B cell (primary cell): ENCODE measurements at regions not wholly inside any gene's neighbourhood (a gene's known extent, or its start where the extent isn't known, plus 50 kb on each side); places are given as distances from the start of the nearest gene placed in this dataset.

ENCODE experiments used
- ATAC-seq: fragments of 200-7000 bp; cut with Tn5 transposase; one replicate; pipeline ENCODE4 v1.10.0; 2021; ENCODE audit warnings: low read depth, mild to moderate bottlenecking, moderate number of reproducible peaks, moderate library complexity
- CTCF ChIA-PET: fragments of 350-600 bp; sonication (Branson Sonifier 250); formaldehyde crosslinking; loops from one replicate; lab custom pipeline; 2021; ENCODE audit warnings: antibody characterized with exemption, inconsistent platforms; lab: Charles Lee
- POLR2A ChIA-PET: fragments of 350-600 bp; sonication (Branson Sonifier 250); formaldehyde crosslinking; loops from one replicate; lab custom pipeline; 2021; ENCODE audit warnings: antibody characterized with exemption; lab: Charles Lee
- DNase-seq: peaks from one replicate; pipeline ENCODE4 v3.0.0; 2013
- H2AFZ ChIP-seq: 2 replicates; pipeline ENCODE4 v1.6.1; 2012; ENCODE audit warnings: mild to moderate bottlenecking, low read depth, low read length; ENCODE audit not compliant: insufficient read depth, poor library complexity, severe bottlenecking
- H3K27ac ChIP-seq, 2 donors: 1 replicate in 1 of 2; 2 replicates in 1 of 2; pipeline ENCODE4 v1.5.1; 2012 to 2013; ENCODE audit warnings: low read length in 2 of 2, mild to moderate bottlenecking in 2 of 2, moderate library complexity in 1 of 2
- H3K27me3 ChIP-seq, 4 experiments: fragments of 200-600 bp in 1 of 4; sonication (generic) in 1 of 4; replicated peaks in 1 of 4; 1 replicate in 2 of 4; 2 replicates in 2 of 4; pipeline versions ENCODE4 v1.6.1 to v1.7.0; 2013 to 2016; ENCODE audit warnings: low read length in 3 of 4, mild to moderate bottlenecking in 2 of 4, mixed read lengths in 1 of 4, moderate library complexity in 1 of 4; ENCODE audit not compliant: insufficient read depth in 4 of 4, control insufficient read depth in 3 of 4; ENCODE audit errors: control extremely low read depth in 1 of 4
- H3K36me3 ChIP-seq, 2 experiments: replicated peaks in 1 of 2; 1 replicate in 1 of 2; 2 replicates in 1 of 2; pipeline versions ENCODE4 v1.6.1 to v1.7.1; 2013; ENCODE audit warnings: low read length in 1 of 2; ENCODE audit not compliant: insufficient read depth in 2 of 2, control insufficient read depth in 1 of 2; ENCODE audit errors: control extremely low read depth in 1 of 2, extremely low read depth in 1 of 2
- H3K4me1 ChIP-seq, 2 donors: fragments of 200-600 bp in 1 of 2; sonication (generic) in 1 of 2; 1 replicate in 1 of 2; 2 replicates in 1 of 2; pipeline versions ENCODE4 v1.5.1 to v1.6.1; 2013 to 2017; ENCODE audit warnings: low read length in 2 of 2; ENCODE audit not compliant: control insufficient read depth in 2 of 2, insufficient read depth in 2 of 2
- H3K4me2 ChIP-seq: replicated peaks from 2 replicates; pipeline ENCODE3; 2012; ENCODE audit warnings: mild to moderate bottlenecking, low read depth, low read length; ENCODE audit not compliant: poor library complexity, severe bottlenecking
- H3K4me3 ChIP-seq, 5 experiments: fragments of 200-600 bp in 1 of 5; sonication (generic) in 1 of 5; 1 replicate in 3 of 5; 2 replicates in 2 of 5; pipeline versions ENCODE4 v1.5.1 to v1.7.0; 2011 to 2016; ENCODE audit warnings: low read length in 4 of 5, mild to moderate bottlenecking in 4 of 5, low read depth in 2 of 5, control low read depth in 1 of 5, moderate library complexity in 1 of 5; ENCODE audit not compliant: insufficient read depth in 1 of 5; ENCODE audit errors: control extremely low read depth in 1 of 5, extremely low read depth in 1 of 5
- H3K79me2 ChIP-seq: fragments of 200-600 bp; sonication (generic); one replicate; pipeline ENCODE4 v1.6.0; 2016; ENCODE audit warnings: low read length; ENCODE audit not compliant: control insufficient read depth, insufficient read depth
- H3K9ac ChIP-seq: fragments of 200-600 bp; sonication (generic); 2 replicates; pipeline ENCODE4 v1.6.1; 2017; ENCODE audit warnings: mild to moderate bottlenecking, low read length, moderate library complexity
- H3K9me3 ChIP-seq, 3 donors: one replicate each; pipeline versions ENCODE4 v1.6.1 to v1.7.1; 2013; ENCODE audit warnings: low read length in 2 of 3; ENCODE audit not compliant: control insufficient read depth in 2 of 3, insufficient read depth in 1 of 3; ENCODE audit errors: control extremely low read depth in 1 of 3
- H4K20me1 ChIP-seq: 2 replicates; pipeline ENCODE4 v1.6.0; 2012; ENCODE audit warnings: mild to moderate bottlenecking, low read length; ENCODE audit not compliant: insufficient read depth, control insufficient read depth, poor library complexity, severe bottlenecking
- H3K27ac Mint-ChIP-seq: one replicate; pipeline ENCODE4 v1.8.0; 2021; ENCODE audit warnings: mixed read lengths
- H3K27me3 Mint-ChIP-seq: one replicate; pipeline ENCODE4 v1.8.0; 2021; ENCODE audit warnings: mixed read lengths
- H3K4me1 Mint-ChIP-seq: one replicate; pipeline ENCODE4 v1.8.0; 2021; ENCODE audit warnings: mixed read lengths
- H3K4me3 Mint-ChIP-seq: one replicate; pipeline ENCODE4 v1.8.0; 2021; ENCODE audit warnings: mixed read lengths
- H3K9me3 Mint-ChIP-seq: one replicate; pipeline ENCODE4 v1.8.0; 2022; ENCODE audit warnings: mixed read lengths; ENCODE audit not compliant: insufficient read depth
- CTCF ChIP-seq: fragments of 200-600 bp; IDR thresholded peaks from one replicate; pipeline ENCODE4 v1.8.0; 2022; ENCODE audit warnings: antibody characterized with exemption, mild to moderate bottlenecking
- EZH2 ChIP-seq: IDR thresholded peaks from 2 replicates; pipeline ENCODE4 v1.6.1; 2012; ENCODE audit warnings: borderline replicate concordance, low read depth, mild to moderate bottlenecking, moderate library complexity, low read length; ENCODE audit not compliant: insufficient read depth, poor library complexity, severe bottlenecking
- WGBS: methylation state at CpG from one replicate; pipeline ENCODE4 v1.1.5; 2013; ENCODE audit warnings: missing lambda C conversion rate; ENCODE audit not compliant: insufficient coverage; 5-methylcytosine and 5-hydroxymethylcytosine counted together
- intact Hi-C: fragments of 100-400 bp; cut with micrococcal nuclease; formaldehyde crosslinking; loops from one replicate; pipeline ENCODE4 v1.10.0; 2022

- H3K79me2 ChIP-seq = no peaks in the 10 kb centered on the region
- ChIA-PET POLR2A (no interaction called here), CTCF (interaction anchor here (0.9 kb wide), 1 partner anchor 10 kb away, joined by 3 read pairs; no protein-coding TSS in a partner anchor)
- H3K9me3 ChIP-seq = peaks cover 0 to 8% (median 8%) of the 10 kb centered on the region in 3 donors
- DNase-seq = no peak
- no peak overlapping the region for H3K9ac ChIP-seq
- no peaks in the 10 kb centered on the region for H4K20me1 ChIP-seq
- TF ChIP-seq EZH2 (no peak), CTCF (no peak)
- no peak for ATAC-seq
- no peak overlapping the region for H3K27ac ChIP-seq
- no peak overlapping the region for H3K4me3 ChIP-seq
- 97% methylated on average over 5 of the region's 5 CpGs for WGBS
- no peaks in the 10 kb centered on the region for H3K36me3 ChIP-seq
- H3K27me3 Mint-ChIP-seq = peaks cover 11% of the 10 kb centered on the region
- H3K27me3 ChIP-seq = no peaks in the 10 kb centered on the region
- no peak overlapping the region for H2AFZ ChIP-seq
- no peak overlapping the region for H3K27ac Mint-ChIP-seq
- H3K9me3 Mint-ChIP-seq = peaks cover 8% of the 10 kb centered on the region
- H3K4me2 ChIP-seq = no peak overlapping the region
- H3K4me3 Mint-ChIP-seq = no peak overlapping the region
- intact Hi-C loops = no loop called here
- H3K4me1 ChIP-seq = no peaks in the 10 kb centered on the region
- no peaks in the 10 kb centered on the region for H3K4me1 Mint-ChIP-seq
These were observed 67.1 kb upstream of the KPNA3 start for GRCh38 chr13:49859560-49859959.

GRCh38 chr13:49858178-49858856 lies 65.8 kb upstream of the KPNA3 start:
- H3K9me3 Mint-ChIP-seq = peaks cover 10% of the 10 kb centered on the region
- Histone ChIP-seq H3K79me2 (no peaks in the 10 kb centered on the region), H3K27me3 (no peaks in the 10 kb centered on the region), H3K4me2 (no peak overlapping the region), H2AFZ (no peak overlapping the region), H3K27ac (no peak overlapping the region), H4K20me1 (no peaks in the 10 kb centered on the region), H3K4me3 (no peak overlapping the region), H3K9me3 (peaks cover 0 to 16% (median 10%) of the 10 kb centered on the region in 3 donors), H3K4me1 (no peaks in the 10 kb centered on the region), H3K9ac (no peak overlapping the region), H3K36me3 (no peaks in the 10 kb centered on the region)
- ChIA-PET CTCF (no interaction called here), POLR2A (no interaction called here)
- peaks cover 9% of the 10 kb centered on the region for H3K27me3 Mint-ChIP-seq
- no peak for TF ChIP-seq EZH2
- H3K4me1 Mint-ChIP-seq = no peaks in the 10 kb centered on the region
- ATAC-seq (no peak), DNase-seq (no peak)
- H3K4me3 Mint-ChIP-seq = no peak overlapping the region
- 92% methylated on average over 2 of the region's 3 CpGs for WGBS
- intact Hi-C loops = no loop called here
- no peak overlapping the region for H3K27ac Mint-ChIP-seq
